OCI-LY7 (cell line): ENCODE measurements at regions not wholly inside any gene's neighbourhood (a gene's known extent, or its start where the extent isn't known, plus 50 kb on each side); places are given as distances from the start of the nearest gene placed in this dataset.

Source experiments
- EZH2phosphoT487 ChIP-seq: fragments of 200-600 bp; sonication (generic); IDR thresholded peaks from 2 replicates; pipeline ENCODE4 v1.6.1; 2018; ENCODE audit warnings: low read depth, borderline replicate concordance, mild to moderate bottlenecking, mixed run types, antibody characterized with exemption, low read length, moderate library complexity, mixed read lengths
- TF ChIP-seq, protein P1 (sequence below): fragments of 200-600 bp; sonication (generic); conservative IDR thresholded peaks from 2 replicates; pipeline ENCODE4 v1.5.1; 2014; ENCODE audit warnings: mild to moderate bottlenecking, antibody characterized with exemption, low read length, moderate library complexity, mixed read lengths

DNA sequence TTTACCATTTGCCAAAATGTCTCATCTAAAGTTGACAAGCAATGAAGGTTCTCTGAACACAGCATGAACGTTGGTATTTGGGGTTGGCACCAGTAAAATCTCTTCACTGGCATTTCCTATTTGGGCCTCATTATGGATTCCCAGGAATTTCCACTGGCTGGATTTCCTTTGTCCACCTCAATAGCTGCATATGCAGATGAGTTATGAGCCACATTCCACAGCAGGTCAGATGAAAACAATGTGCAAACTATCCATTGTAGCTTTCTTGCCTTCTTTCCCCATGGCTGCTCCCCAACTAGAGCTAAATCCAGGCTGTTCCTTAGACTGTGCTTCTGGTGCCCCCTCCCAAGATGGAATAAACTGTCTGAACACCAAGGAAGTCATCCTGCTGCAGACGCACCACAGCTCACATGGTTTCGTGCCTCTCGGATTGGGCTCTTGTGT is 168.1 kb upstream of the FGGY start:
- TF ChIP-seq, protein P1, sequence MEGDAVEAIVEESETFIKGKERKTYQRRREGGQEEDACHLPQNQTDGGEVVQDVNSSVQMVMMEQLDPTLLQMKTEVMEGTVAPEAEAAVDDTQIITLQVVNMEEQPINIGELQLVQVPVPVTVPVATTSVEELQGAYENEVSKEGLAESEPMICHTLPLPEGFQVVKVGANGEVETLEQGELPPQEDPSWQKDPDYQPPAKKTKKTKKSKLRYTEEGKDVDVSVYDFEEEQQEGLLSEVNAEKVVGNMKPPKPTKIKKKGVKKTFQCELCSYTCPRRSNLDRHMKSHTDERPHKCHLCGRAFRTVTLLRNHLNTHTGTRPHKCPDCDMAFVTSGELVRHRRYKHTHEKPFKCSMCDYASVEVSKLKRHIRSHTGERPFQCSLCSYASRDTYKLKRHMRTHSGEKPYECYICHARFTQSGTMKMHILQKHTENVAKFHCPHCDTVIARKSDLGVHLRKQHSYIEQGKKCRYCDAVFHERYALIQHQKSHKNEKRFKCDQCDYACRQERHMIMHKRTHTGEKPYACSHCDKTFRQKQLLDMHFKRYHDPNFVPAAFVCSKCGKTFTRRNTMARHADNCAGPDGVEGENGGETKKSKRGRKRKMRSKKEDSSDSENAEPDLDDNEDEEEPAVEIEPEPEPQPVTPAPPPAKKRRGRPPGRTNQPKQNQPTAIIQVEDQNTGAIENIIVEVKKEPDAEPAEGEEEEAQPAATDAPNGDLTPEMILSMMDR, result no peak
- no peak for TF ChIP-seq EZH2phosphoT487
